Left ventricle myocardium superior (tissue), 1 donor: ENCODE measurements at regions not wholly inside any gene's neighbourhood (a gene's known extent, or its start where the extent isn't known, plus 50 kb on each side); places are given as distances from the start of the nearest gene placed in this dataset.

Experiments used
- ATAC-seq: fragments of 200-7000 bp; cut with Tn5 transposase; one replicate; pipeline ENCODE4 v1.9.1; 2020; ENCODE audit warnings: mild to moderate bottlenecking, moderate library complexity
- DNase-seq: peaks from one replicate; pipeline ENCODE4 v3.0.0-alpha.2; 2020
- intact Hi-C: fragments of 100-400 bp; cut with micrococcal nuclease; formaldehyde crosslinking; loops from one replicate; pipeline ENCODE4 v1.11.0; 2022
- donor health status: DM: no; HTN: yes; CAD: no; lungs with severe emphysema.

GRCh38 chr1:222373831-222374602, 173.9 kb downstream of the HHIPL2 start:
- DNase-seq: no peak
- intact Hi-C loops: no loop called here
- no peak for ATAC-seq

- DNase-seq: no peak
- ATAC-seq: no peak
- intact Hi-C loops: no loop called here
These were observed 174.7 kb downstream of the HHIPL2 start for GRCh38 chr1:222373216-222373615.

- intact Hi-C loops: no loop called here
These were observed 175.7 kb downstream of the HHIPL2 start for GRCh38 chr1:222372221-222372620.

GRCh38 chr1:222370913-222371675, 176.8 kb downstream of the HHIPL2 start:
- no peak for ATAC-seq
- DNase-seq: no peak
- intact Hi-C loops: no loop called here

More at GRCh38 chr1:222372221-222372620, 175.7 kb downstream of the HHIPL2 start:
- ATAC-seq: no peak
- no peak for DNase-seq

- DNase-seq (no peak), ATAC-seq (no peak)
These were observed 177.6 kb downstream of the HHIPL2 start for GRCh38 chr1:222370081-222370912.

GRCh38 chr1:222369148-222369547, 178.8 kb downstream of the HHIPL2 start:
- no peak for ATAC-seq
- intact Hi-C loops: no loop called here
- no peak for DNase-seq

More at GRCh38 chr1:222370081-222370912, 177.6 kb downstream of the HHIPL2 start:
- intact Hi-C loops: no loop called here

GRCh38 chr1:222358100-222358499, 189.8 kb downstream of the HHIPL2 start:
- DNase-seq (no peak), ATAC-seq (no peak)
- intact Hi-C loops: no loop called here

- ATAC-seq (no peak), DNase-seq (no peak)
- intact Hi-C loops: no loop called here
These were observed 190.7 kb downstream of the HHIPL2 start for GRCh38 chr1:222357252-222357651.

GRCh38 chr1:222347627-222348026, 200.3 kb downstream of the HHIPL2 start:
- intact Hi-C loops: no loop called here
- ATAC-seq (no peak), DNase-seq (no peak)

- ATAC-seq: no peak
- intact Hi-C loops: no loop called here
- DNase-seq: no peak
These were observed 200.9 kb downstream of the HHIPL2 start for GRCh38 chr1:222346955-222347354.

- ATAC-seq (no peak), DNase-seq (no peak)
- intact Hi-C loops: no loop called here
These were observed 208.4 kb downstream of the HHIPL2 start for GRCh38 chr1:222339376-222339947.

GRCh38 chr1:222335586-222335985, 212.3 kb downstream of the HHIPL2 start:
- DNase-seq (no peak), ATAC-seq (no peak)
- intact Hi-C loops: no loop called here

- intact Hi-C loops: no loop called here
- DNase-seq (no peak), ATAC-seq (no peak)
These were observed 213.8 kb downstream of the HHIPL2 start for GRCh38 chr1:222334026-222334680.

GRCh38 chr1:222331765-222332164, 216.1 kb downstream of the HHIPL2 start:
- intact Hi-C loops: no loop called here
- ATAC-seq: no peak
- DNase-seq: no peak

- intact Hi-C loops: no loop called here
- DNase-seq: no peak
- ATAC-seq: no peak
These were observed 216.6 kb downstream of the HHIPL2 start for GRCh38 chr1:222331340-222331739.

GRCh38 chr1:222329493-222330045, 218.3 kb downstream of the HHIPL2 start:
- ATAC-seq (no peak), DNase-seq (no peak)
- intact Hi-C loops: no loop called here

GRCh38 chr1:222326710-222327036, 221.2 kb downstream of the HHIPL2 start:
- DNase-seq (no peak), ATAC-seq (no peak)
- intact Hi-C loops: no loop called here

GRCh38 chr1:222326006-222326709, 221.7 kb downstream of the HHIPL2 start:
- ATAC-seq (no peak), DNase-seq (no peak)
- intact Hi-C loops: no loop called here
